RWPE2 (cell line): ENCODE measurements at regions not wholly inside any gene's neighbourhood (a gene's known extent, or its start where the extent isn't known, plus 50 kb on each side); places are given as distances from the start of the nearest gene placed in this dataset.

Source experiments
- ATAC-seq: fragments of 200-7000 bp; cut with Tn5 transposase; 3 replicates; pipeline ENCODE4 v1.9.1; 2021; ENCODE audit warnings: low read depth
- DNase-seq: peaks from one replicate; pipeline ENCODE4 v3.0.0-alpha.2; 2020; ENCODE audit warnings: low spot score
- H3K27ac ChIP-seq: fragments of 450-650 bp; 2 replicates; pipeline ENCODE4 v1.5.1; 2017; ENCODE audit warnings: mild to moderate bottlenecking; ENCODE audit not compliant: poor library complexity, severe bottlenecking
- H3K27me3 ChIP-seq: fragments of 250-450 bp; sonication (Bioruptor Pico); 2 replicates; pipeline ENCODE4 v1.5.1; 2021; ENCODE audit warnings: mild to moderate bottlenecking, moderate library complexity; ENCODE audit not compliant: insufficient read depth, poor library complexity, severe bottlenecking
- H3K36me3 ChIP-seq: fragments of 250-450 bp; sonication (Bioruptor Pico); 2 replicates; pipeline ENCODE4 v1.5.1; 2020; ENCODE audit warnings: low read depth, mild to moderate bottlenecking, moderate library complexity
- H3K4me1 ChIP-seq: fragments of 250-450 bp; sonication (Bioruptor Pico); 2 replicates; pipeline ENCODE4 v1.5.1; 2021; ENCODE audit warnings: mild to moderate bottlenecking, moderate library complexity; ENCODE audit not compliant: insufficient read depth, poor library complexity, severe bottlenecking
- H3K4me3 ChIP-seq: fragments of 250-450 bp; sonication (Bioruptor Pico); 2 replicates; pipeline ENCODE4 v1.5.1; 2021; ENCODE audit warnings: mild to moderate bottlenecking, moderate library complexity; ENCODE audit not compliant: severe bottlenecking
- H3K9me3 ChIP-seq: fragments of 250-450 bp; sonication (Bioruptor Pico); 2 replicates; pipeline ENCODE4 v1.5.1; 2021; ENCODE audit warnings: mild to moderate bottlenecking, moderate library complexity; ENCODE audit not compliant: severe bottlenecking
- TF ChIP-seq, protein P1 (sequence below): fragments of 450-650 bp; IDR thresholded peaks from one replicate; pipeline ENCODE4 v1.5.1; 2017; ENCODE audit warnings: mild to moderate bottlenecking, moderate library complexity; ENCODE audit not compliant: poor library complexity, severe bottlenecking

DNA sequence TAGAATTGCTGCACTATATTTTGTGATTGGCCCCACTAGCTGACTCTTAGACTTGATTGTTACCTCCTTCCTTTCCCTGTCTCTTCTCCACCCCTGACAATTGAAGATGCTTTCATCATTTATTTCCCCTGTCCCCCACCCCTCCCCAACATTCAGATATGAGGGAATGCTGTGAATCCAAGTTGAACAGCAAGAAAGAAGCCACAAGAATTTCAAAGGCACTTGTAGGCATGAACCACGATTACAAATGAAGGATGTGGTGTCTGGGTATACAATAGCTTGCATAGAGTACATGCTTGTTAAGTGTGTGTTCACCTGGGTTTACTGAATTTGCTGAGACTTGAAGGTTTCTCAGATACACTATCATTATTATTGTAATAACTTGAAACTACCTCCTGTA, 78.3 kb upstream of the TRIO start:
- Histone ChIP-seq H3K4me3 (no peak overlapping the region), H3K9me3 (no peaks in the 10 kb centered on the region), H3K27me3 (no peaks in the 10 kb centered on the region), H3K27ac (no peak overlapping the region), H3K36me3 (no peaks in the 10 kb centered on the region), H3K4me1 (no peaks in the 10 kb centered on the region)
- no peak for ATAC-seq
- TF ChIP-seq, protein P1, sequence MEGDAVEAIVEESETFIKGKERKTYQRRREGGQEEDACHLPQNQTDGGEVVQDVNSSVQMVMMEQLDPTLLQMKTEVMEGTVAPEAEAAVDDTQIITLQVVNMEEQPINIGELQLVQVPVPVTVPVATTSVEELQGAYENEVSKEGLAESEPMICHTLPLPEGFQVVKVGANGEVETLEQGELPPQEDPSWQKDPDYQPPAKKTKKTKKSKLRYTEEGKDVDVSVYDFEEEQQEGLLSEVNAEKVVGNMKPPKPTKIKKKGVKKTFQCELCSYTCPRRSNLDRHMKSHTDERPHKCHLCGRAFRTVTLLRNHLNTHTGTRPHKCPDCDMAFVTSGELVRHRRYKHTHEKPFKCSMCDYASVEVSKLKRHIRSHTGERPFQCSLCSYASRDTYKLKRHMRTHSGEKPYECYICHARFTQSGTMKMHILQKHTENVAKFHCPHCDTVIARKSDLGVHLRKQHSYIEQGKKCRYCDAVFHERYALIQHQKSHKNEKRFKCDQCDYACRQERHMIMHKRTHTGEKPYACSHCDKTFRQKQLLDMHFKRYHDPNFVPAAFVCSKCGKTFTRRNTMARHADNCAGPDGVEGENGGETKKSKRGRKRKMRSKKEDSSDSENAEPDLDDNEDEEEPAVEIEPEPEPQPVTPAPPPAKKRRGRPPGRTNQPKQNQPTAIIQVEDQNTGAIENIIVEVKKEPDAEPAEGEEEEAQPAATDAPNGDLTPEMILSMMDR, result no peak
- no peak for DNase-seq

DNA sequence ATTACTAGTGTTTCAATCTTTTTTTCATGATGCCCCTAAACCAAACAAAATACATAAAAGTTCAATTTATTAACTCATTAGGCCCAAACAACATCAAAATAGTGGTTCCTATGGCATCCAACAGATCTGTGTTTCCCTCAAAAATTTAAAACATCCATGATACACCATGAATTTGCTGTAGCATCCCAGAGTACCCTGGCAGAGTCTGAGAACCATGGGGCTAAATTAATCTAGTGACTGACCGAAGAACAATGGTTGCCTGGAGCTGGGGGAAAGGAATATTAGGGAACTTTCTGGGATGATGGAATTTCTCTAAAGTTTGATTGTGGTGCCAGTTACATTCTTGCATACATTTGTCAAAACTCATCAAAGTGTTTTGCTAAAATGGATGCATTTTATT, 79.5 kb upstream of the TRIO start:
- DNase-seq (no peak), ATAC-seq (no peak)
- Histone ChIP-seq H3K9me3 (no peaks in the 10 kb centered on the region), H3K27ac (no peak overlapping the region), H3K4me1 (no peaks in the 10 kb centered on the region), H3K36me3 (no peaks in the 10 kb centered on the region), H3K27me3 (no peaks in the 10 kb centered on the region), H3K4me3 (no peak overlapping the region)
- TF ChIP-seq, protein P1, result no peak

DNA sequence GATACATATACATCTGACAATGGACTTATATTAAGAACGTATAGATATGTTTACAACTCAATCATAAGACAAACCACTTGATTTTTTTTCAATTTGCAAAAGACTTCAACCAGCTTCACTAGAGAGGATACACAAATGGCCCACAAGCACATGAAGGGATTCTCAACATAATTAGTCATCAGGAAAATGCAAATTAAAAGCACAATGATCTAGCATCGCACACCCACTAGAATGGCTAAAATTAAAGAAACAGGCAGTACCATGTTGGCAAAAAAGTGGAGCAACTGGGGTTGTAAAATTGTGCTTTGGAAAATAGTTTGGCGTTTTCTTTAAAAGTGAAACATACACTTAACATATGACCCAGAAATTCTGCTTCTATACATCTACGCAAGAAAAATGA, 80.0 kb upstream of the TRIO start:
- no peak for DNase-seq
- H3K27ac ChIP-seq, result no peak overlapping the region
- TF ChIP-seq, protein P1, result no peak

DNA sequence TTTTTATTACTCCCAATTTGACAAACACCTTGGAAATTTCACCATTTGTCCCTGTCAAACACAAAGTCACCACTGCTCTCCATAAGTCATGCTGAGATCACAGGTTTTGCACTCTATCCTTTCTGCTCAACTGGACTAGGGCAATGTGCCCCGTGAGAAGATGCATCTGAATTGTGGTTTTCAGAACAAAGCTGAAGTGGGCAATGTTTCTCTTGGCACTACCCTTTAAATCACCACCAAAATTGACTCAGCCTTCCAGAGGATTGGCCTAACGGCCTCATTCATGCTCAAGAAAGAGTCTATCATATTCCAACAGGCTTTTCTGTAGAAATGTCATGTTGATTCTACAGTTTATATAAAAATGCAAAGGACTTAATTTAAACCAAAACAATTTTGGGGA, 81.0 kb upstream of the TRIO start:
- Histone ChIP-seq H3K4me1 (no peaks in the 10 kb centered on the region), H3K27me3 (no peaks in the 10 kb centered on the region), H3K9me3 (no peaks in the 10 kb centered on the region), H3K4me3 (no peak overlapping the region), H3K27ac (no peak overlapping the region), H3K36me3 (no peaks in the 10 kb centered on the region)
- TF ChIP-seq, protein P1, result no peak
- no peak for DNase-seq
- no peak for ATAC-seq

More for the DNA sequence above, 80.0 kb upstream of the TRIO start:
- no peaks in the 10 kb centered on the region for H3K9me3 ChIP-seq
- H3K4me1 ChIP-seq, result no peaks in the 10 kb centered on the region
- ATAC-seq, result no peak
- no peaks in the 10 kb centered on the region for H3K27me3 ChIP-seq
- no peaks in the 10 kb centered on the region for H3K36me3 ChIP-seq
- no peak overlapping the region for H3K4me3 ChIP-seq

DNA sequence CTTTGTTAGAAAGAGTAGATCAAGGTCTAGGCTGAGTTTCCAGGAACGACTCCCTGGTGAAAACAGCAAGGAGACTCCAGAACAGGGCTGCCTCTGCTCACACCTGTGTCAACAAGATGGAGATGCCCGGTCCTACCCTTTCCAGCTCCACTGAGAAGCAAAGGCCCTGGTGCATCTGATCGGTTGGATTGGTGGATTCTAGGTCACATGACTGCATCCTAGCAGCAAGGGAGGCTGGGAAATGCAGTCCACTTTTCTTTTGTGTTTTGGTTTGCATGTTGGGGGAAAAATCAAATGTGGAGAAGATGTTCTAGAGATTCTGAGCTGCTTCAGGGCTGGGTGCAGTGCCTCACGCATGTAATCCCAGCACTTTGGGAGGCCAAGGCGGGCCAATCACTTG, 82.0 kb upstream of the TRIO start:
- DNase-seq, result no peak
- H3K27me3 ChIP-seq, result no peaks in the 10 kb centered on the region
- H3K36me3 ChIP-seq, result no peaks in the 10 kb centered on the region
- no peak overlapping the region for H3K27ac ChIP-seq
- TF ChIP-seq, protein P1, result no peak
- no peaks in the 10 kb centered on the region for H3K9me3 ChIP-seq
- no peak for ATAC-seq
- no peaks in the 10 kb centered on the region for H3K4me1 ChIP-seq
- H3K4me3 ChIP-seq, result no peak overlapping the region
